VCaP (cell line): ENCODE measurements at regions not wholly inside any gene's neighbourhood (a gene's known extent, or its start where the extent isn't known, plus 50 kb on each side); places are given as distances from the start of the nearest gene placed in this dataset.

ENCODE experiments used
- H3K27ac ChIP-seq: fragments of 450-650 bp; 2 replicates; pipeline ENCODE4 v1.5.1; 2017
- CTCF ChIP-seq: fragments of 450-650 bp; conservative IDR thresholded peaks from 2 replicates; pipeline ENCODE4 v1.5.1; 2017; ENCODE audit warnings: mild to moderate bottlenecking, moderate library complexity

- no peak for TF ChIP-seq CTCF
- H3K27ac ChIP-seq = no peak overlapping the region
Measured at GRCh38 chr3:162884373-162884772, 1387.8 kb downstream of the OTOL1 start.

GRCh38 chr3:162892921-162893793 is 1396.5 kb downstream of the OTOL1 start:
- H3K27ac ChIP-seq = no peak overlapping the region
- TF ChIP-seq CTCF = no peak

GRCh38 chr3:162897291-162897690 is 1400.7 kb downstream of the OTOL1 start:
- TF ChIP-seq CTCF = no peak
- H3K27ac ChIP-seq = no peak overlapping the region

- TF ChIP-seq CTCF = no peak
Measured at GRCh38 chr3:162932503-162932902, 1435.9 kb downstream of the OTOL1 start.

GRCh38 chr3:162933656-162934055 is 1437.0 kb downstream of the OTOL1 start:
- no peak for TF ChIP-seq CTCF
- H3K27ac ChIP-seq = no peak overlapping the region

More at GRCh38 chr3:162932503-162932902, 1435.9 kb downstream of the OTOL1 start:
- H3K27ac ChIP-seq = no peak overlapping the region

GRCh38 chr3:162936706-162937105 is 1440.1 kb downstream of the OTOL1 start:
- H3K27ac ChIP-seq = no peak overlapping the region
- no peak for TF ChIP-seq CTCF

GRCh38 chr3:162938083-162938482 is 1441.5 kb downstream of the OTOL1 start:
- TF ChIP-seq CTCF = no peak
- H3K27ac ChIP-seq = no peak overlapping the region
